Glomerular visceral epithelial cell (primary cell): ENCODE measurements at regions not wholly inside any gene's neighbourhood (a gene's known extent, or its start where the extent isn't known, plus 50 kb on each side); places are given as distances from the start of the nearest gene placed in this dataset.

Experiments used
- DNase-seq: peaks from one replicate; pipeline ENCODE4 v3.0.0-alpha.2; 2016; ENCODE audit errors: extremely low spot score

DNA sequence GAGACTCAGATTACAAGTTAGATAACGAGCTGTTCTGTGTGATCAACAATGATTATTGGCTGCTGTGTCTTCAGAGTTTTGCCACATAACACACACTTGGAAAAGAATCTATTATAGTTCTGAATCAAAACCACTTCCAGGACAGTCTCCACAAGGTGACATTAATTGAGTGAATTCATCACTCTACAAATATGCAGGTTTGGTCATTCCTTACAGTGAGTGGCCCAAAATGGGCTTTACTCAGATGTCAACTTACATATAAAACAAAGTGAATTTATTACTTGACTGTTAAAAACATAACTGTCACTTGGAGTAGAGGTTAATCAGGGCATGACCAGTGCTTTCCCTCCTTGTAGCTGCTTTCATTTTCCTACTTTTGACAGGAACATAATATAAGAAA is 984.3 kb downstream of the REEP3 start:
- peak; percentile 20 for DNase-seq

GRCh38 chr10:64506963-64507362 is 985.8 kb downstream of the REEP3 start:
- DNase-seq: no peak

DNA sequence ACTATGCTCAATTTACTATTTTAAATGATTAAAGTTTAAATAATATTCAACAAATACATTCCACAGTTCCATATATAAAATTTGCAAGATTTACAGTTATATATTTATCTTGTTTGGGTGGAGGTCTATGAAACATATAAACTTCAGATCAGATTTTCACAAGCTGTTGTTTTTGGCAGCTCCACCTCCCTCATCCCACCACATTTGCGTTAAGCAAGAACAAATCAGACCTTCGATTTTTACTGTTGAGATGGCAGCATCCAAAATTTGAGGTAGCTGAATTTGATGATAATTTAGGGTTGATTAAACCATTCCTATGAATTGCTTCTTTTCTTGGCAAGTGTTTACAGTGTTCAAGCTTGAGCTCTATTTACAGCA is 986.4 kb downstream of the REEP3 start:
- DNase-seq: no peak

DNA sequence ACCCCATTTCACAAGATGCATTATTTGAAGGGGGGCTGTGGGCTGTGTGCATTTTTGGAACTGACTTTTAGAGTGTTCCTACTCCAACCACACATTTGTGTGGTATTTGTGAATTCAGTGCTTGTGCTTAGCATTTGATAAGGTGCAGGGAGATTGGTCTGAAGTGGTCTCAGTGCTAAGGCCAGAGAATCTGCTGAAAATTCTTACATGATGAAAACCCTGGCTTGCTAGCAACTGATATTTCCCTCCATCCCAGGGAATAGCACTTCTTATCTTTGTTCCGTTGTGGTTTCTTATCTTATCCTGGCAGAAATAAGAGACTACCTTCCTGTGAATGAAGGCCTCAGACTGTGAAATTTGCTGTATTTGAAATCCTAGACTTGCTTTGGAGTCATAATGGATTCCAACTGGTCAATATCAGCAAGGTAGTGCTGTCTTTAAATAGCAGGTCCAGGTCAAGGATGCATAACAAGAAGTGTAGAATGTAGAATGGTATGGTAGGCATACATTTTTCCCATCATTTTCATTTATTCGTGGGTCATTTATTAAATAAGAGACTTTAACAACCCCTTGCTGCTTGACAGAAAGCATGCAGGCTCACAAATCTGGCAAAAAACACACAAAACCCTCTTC is 986.9 kb downstream of the REEP3 start:
- DNase-seq: no peak

- DNase-seq: no peak
Measured at GRCh38 chr10:64515970-64516699, 994.9 kb downstream of the REEP3 start.

DNA sequence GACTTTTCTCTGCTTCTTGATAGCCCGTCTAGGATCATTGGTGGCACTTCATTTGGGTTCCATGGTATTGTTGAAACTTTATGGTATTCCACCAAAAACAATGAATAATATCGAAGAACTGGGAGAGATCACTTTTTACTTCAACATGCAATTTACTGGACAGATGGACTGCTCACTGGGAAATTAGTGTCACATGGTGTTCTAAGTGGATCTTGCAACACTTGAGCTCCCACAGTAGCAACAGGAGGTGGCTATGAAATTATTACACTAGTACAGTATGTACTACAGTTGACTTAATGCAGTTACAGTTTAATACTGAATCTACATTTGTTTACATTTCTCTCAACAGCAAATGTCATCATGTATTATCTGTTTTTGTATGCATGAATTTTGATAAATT is 997.3 kb downstream of the REEP3 start:
- DNase-seq: no peak

- DNase-seq: no peak
Measured at GRCh38 chr10:64519427-64519826, 998.2 kb downstream of the REEP3 start.

GRCh38 chr10:64519831-64520230 is 998.6 kb downstream of the REEP3 start:
- DNase-seq: no peak

DNA sequence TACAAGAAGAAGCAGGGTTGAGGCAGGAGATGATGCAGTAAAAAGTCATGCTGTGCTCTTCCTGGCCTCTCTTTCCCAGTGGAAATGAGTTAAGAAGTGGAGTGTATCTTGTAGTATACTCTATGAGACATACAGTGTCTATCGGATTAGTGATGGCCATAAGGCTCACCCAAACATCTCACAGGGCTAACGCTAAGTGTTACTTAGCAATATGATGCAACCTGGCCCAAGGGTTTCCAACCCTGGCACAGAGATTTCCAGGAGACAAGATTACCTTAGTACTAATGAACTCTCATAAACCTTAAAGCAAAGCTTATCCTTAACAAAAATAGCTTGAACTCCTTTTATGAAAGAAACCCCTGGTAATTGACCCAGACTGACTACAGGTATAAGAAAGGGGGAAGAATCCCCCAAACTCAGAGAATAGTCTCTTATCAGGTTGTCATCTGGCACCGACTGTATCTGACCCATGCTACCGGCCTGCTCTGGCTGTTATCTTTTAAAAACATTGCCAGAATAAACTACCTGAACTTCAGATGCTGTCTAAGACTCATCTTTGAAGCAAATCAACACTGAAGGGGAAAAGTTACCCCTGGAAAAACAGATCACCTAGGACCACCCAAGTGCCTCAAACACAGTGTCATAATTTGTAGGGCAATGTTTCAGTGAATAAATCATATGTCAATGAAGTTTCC is 1002.0 kb downstream of the REEP3 start:
- DNase-seq: no peak

DNA sequence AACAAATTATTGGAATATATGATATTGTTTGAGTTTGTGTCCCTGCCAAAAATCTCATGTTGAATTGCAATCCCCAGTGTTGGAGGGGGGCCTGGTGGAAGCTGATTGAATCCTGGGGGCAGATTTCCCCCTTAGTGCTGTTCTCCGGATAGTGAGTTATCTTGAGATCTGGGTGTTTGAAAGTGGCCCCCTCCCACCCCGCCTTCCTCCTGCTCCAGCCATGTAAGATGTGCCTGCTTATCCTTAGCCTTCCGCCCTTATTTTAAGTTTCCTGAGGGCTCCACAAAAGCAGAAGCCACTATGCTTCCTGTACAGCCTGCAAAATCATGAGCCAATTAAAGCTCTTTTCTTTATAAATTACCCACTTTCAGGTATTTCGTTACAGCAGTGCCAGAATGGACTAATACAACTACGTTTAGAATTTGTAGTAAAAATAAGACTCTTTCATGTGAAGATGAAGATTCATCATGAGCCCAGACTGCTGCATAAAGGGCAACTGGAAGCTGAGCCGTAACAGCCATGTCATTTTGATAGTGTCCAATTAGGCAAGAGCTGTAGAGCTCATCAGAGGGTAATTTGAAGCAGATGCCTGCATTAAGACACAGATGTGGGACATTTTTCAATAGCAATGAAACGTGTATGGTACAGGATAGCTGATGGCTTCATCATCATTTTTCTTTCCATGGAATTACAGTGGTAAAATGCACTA is 1007.2 kb downstream of the REEP3 start:
- DNase-seq: no peak

DNA sequence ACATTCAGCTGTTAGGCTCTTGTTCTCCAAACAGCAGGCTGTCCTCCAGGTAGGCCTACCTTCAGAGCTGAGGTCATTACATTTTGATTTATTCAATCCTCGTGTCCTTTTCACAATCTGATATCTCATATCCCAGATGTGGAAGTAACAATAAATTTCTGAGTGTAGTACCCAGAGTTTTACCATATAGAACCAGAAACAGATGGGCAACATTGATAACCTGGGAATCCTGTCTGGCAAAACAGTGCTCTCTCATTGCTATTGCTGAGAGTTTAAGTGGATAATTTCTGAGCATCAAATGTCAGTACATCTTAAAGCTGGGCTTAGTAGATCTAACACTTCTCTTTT is 1007.8 kb downstream of the REEP3 start:
- no peak for DNase-seq

GRCh38 chr10:64534616-64535015 is 1013.4 kb downstream of the REEP3 start:
- no peak for DNase-seq

GRCh38 chr10:64535131-64535867 is 1014.1 kb downstream of the REEP3 start:
- DNase-seq: no peak

GRCh38 chr10:64537112-64537511 is 1015.9 kb downstream of the REEP3 start:
- DNase-seq: no peak

GRCh38 chr10:64537928-64538327 is 1016.7 kb downstream of the REEP3 start:
- no peak for DNase-seq

DNA sequence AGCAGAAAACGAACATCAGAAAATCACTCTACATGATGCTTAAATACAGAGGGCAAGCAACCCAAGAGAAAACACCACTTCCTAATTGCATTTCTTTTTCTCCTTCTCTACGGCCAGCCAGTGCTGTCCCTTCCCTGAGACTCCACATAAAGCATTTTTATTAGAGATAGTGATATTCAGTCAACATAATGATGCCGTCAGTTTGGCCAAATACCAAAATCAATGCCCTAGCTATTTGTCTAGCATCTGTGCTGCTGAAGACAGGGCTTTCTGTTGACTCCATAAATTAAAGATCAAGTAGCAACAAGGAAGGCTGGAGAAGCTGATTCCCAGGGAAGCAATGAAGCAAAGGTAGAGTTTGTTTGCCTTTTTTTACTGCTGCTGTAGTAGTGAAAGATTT is 1024.9 kb downstream of the REEP3 start:
- no peak for DNase-seq

DNA sequence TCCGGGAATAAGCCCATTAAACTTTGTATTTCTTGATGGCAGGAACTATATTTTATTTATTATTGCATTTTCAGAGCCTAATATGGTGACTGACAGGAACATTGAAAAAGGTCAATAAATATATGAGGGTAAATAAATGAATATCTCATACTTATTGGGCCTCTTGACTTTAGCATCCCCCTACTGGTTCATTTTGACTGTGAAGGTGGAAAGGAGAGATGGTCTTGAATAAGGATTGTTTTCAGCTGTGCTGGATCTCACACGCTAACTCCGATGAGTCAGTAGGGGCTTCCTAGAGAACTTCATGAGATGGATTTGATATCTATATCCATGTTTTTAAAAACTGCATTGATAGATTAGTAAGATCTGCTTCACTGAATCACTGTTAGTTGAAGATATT is 1026.0 kb downstream of the REEP3 start:
- DNase-seq: no peak

DNA sequence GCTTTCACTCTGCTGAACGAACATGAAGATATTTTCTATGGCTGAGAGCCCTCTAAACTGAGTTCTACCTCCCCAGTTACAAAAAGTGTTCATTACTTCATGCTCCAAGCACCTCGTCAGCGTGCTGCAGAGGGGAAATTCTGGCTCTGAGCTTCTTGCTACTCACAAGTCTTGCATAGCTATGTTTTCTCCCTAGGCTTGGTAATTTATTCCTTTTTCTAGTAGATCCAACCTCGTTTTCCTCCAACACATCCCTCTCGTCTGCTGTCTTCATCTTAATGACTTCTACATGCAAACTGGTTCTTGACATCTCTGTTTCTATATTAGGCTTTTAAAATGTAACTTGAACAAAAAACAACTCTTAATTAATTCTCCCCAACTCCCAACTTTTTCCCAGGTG is 1034.5 kb downstream of the REEP3 start:
- no peak for DNase-seq

- DNase-seq: no peak
Measured at GRCh38 chr10:64558094-64558835, 1037.1 kb downstream of the REEP3 start.

DNA sequence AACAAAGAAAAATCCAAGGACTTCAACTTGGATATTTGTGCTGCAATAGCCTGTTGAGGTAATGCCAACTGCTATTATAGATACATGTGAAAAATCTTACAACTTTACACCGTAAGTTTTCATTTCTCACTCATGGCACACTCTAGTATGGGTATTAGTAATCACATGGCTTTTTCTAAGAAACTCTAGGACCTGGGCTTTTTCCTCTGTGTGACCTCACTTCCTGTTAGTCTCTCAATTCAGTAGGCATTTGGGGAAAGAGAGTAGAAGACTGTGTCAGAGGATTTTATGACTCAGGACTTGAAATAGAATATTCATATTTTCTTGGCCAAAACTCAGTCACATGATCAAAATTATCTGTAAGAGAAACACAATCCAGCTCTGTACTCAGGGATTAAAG is 1049.9 kb downstream of the REEP3 start:
- DNase-seq: no peak

GRCh38 chr10:64573623-64574325 is 1052.6 kb downstream of the REEP3 start:
- no peak for DNase-seq
